IPS-20b (cell line): ENCODE measurements at regions not wholly inside any gene's neighbourhood (a gene's known extent, or its start where the extent isn't known, plus 50 kb on each side); places are given as distances from the start of the nearest gene placed in this dataset.
"Not testable (repeated sequence)": the region's sequence is repeated elsewhere in the genome, so short reads cannot be mapped to it uniquely, and the experiment has no call there.

ENCODE experiments used
- H3K27ac ChIP-seq: one replicate; pipeline ENCODE4 v1.5.1; 2013; ENCODE audit warnings: low read length
- H3K27me3 ChIP-seq: 2 replicates; pipeline ENCODE4 v1.6.1; 2013; ENCODE audit warnings: mild to moderate bottlenecking, low read length, inconsistent platforms; ENCODE audit not compliant: insufficient read depth
- H3K36me3 ChIP-seq: 2 replicates; pipeline ENCODE4 v1.6.1; 2013; ENCODE audit warnings: low read depth, mild to moderate bottlenecking, inconsistent platforms, low read length, moderate library complexity; ENCODE audit not compliant: insufficient read depth
- H3K4me1 ChIP-seq: 2 replicates; pipeline ENCODE4 v1.6.1; 2013; ENCODE audit warnings: mild to moderate bottlenecking, control low read depth, inconsistent platforms, low read length, moderate library complexity; ENCODE audit not compliant: insufficient read depth
- H3K4me3 ChIP-seq: 2 replicates; pipeline ENCODE4 v1.5.1; 2013; ENCODE audit warnings: mild to moderate bottlenecking, low read length, inconsistent platforms
- H3K9ac ChIP-seq: 2 replicates; pipeline ENCODE4 v1.6.1; 2013; ENCODE audit warnings: low read depth, mild to moderate bottlenecking, inconsistent platforms, low read length, moderate library complexity
- H3K9me3 ChIP-seq: 2 replicates; pipeline ENCODE4 v1.6.1; 2013; ENCODE audit warnings: mild to moderate bottlenecking, low read depth, low read length, inconsistent platforms; ENCODE audit not compliant: insufficient read depth

GRCh38 chr13:97542102-97542685, 108.2 kb downstream of the RAP2A start:
- H3K27me3 ChIP-seq = no peaks in the 10 kb centered on the region
- H3K9me3 ChIP-seq = no peaks in the 10 kb centered on the region
- H3K4me3 ChIP-seq = no peak overlapping the region
- no peak overlapping the region for H3K9ac ChIP-seq
- H3K4me1 ChIP-seq = peaks cover 5% of the 10 kb centered on the region; the same call in 1 of the 2 replicates
- no peaks in the 10 kb centered on the region for H3K36me3 ChIP-seq
- H3K27ac ChIP-seq = no peak overlapping the region

- Histone ChIP-seq H3K9me3 (no peaks in the 10 kb centered on the region), H3K4me3 (no peak overlapping the region), H3K4me1 (peaks cover 5% of the 10 kb centered on the region; the same call in 1 of the 2 replicates), H3K9ac (no peak overlapping the region), H3K36me3 (no peaks in the 10 kb centered on the region), H3K27ac (no peak overlapping the region), H3K27me3 (no peaks in the 10 kb centered on the region)
Observed at GRCh38 chr13:97544031-97544765, 110.2 kb downstream of the RAP2A start.

- not testable (repeated sequence) for H3K27me3 ChIP-seq, H3K4me1 ChIP-seq, H3K4me3 ChIP-seq, H3K27ac ChIP-seq, H3K36me3 ChIP-seq, H3K9me3 ChIP-seq, H3K9ac ChIP-seq
Observed at GRCh38 chr13:97544971-97545499, 111.1 kb downstream of the RAP2A start.

GRCh38 chr13:97548138-97548537, 114.2 kb downstream of the RAP2A start:
- Histone ChIP-seq H3K9ac (no peak overlapping the region), H3K9me3 (no peaks in the 10 kb centered on the region), H3K27ac (no peak overlapping the region), H3K27me3 (no peaks in the 10 kb centered on the region), H3K4me1 (peaks cover 5% of the 10 kb centered on the region; the same call in 1 of the 2 replicates), H3K36me3 (no peaks in the 10 kb centered on the region), H3K4me3 (no peak overlapping the region)

- H3K27me3 ChIP-seq = no peaks in the 10 kb centered on the region
- no peak overlapping the region for H3K27ac ChIP-seq
Observed at GRCh38 chr13:97548711-97549110, 114.7 kb downstream of the RAP2A start.

GRCh38 chr13:97549201-97549600, 115.2 kb downstream of the RAP2A start:
- Histone ChIP-seq H3K36me3 (no peaks in the 10 kb centered on the region), H3K4me3 (no peak overlapping the region), H3K4me1 (peaks cover 1% of the 10 kb centered on the region; the same call in 1 of the 2 replicates), H3K9ac (no peak overlapping the region), H3K9me3 (no peaks in the 10 kb centered on the region), H3K27ac (no peak overlapping the region), H3K27me3 (no peaks in the 10 kb centered on the region)

More at GRCh38 chr13:97548711-97549110, 114.7 kb downstream of the RAP2A start:
- no peaks in the 10 kb centered on the region for H3K9me3 ChIP-seq
- H3K4me3 ChIP-seq = no peak overlapping the region
- no peak overlapping the region for H3K9ac ChIP-seq
- no peaks in the 10 kb centered on the region for H3K36me3 ChIP-seq
- H3K4me1 ChIP-seq = peaks cover 5% of the 10 kb centered on the region; the same call in 1 of the 2 replicates

GRCh38 chr13:97554496-97554895, 120.5 kb downstream of the RAP2A start:
- Histone ChIP-seq H3K36me3 (no peaks in the 10 kb centered on the region), H3K27ac (no peak overlapping the region), H3K9ac (no peak overlapping the region), H3K9me3 (no peaks in the 10 kb centered on the region), H3K4me3 (no peak overlapping the region), H3K4me1 (no peaks in the 10 kb centered on the region), H3K27me3 (no peaks in the 10 kb centered on the region)

GRCh38 chr13:97555034-97555433, 121.1 kb downstream of the RAP2A start:
- no peak overlapping the region for H3K27ac ChIP-seq
- no peaks in the 10 kb centered on the region for H3K36me3 ChIP-seq
- H3K4me3 ChIP-seq = no peak overlapping the region
- no peaks in the 10 kb centered on the region for H3K27me3 ChIP-seq
- no peaks in the 10 kb centered on the region for H3K4me1 ChIP-seq
- no peak overlapping the region for H3K9ac ChIP-seq
- H3K9me3 ChIP-seq = no peaks in the 10 kb centered on the region

- no peaks in the 10 kb centered on the region for H3K4me1 ChIP-seq
- H3K9me3 ChIP-seq = no peaks in the 10 kb centered on the region
- H3K27me3 ChIP-seq = no peaks in the 10 kb centered on the region
- H3K27ac ChIP-seq = no peak overlapping the region
- no peak overlapping the region for H3K4me3 ChIP-seq
- H3K36me3 ChIP-seq = no peaks in the 10 kb centered on the region
- H3K9ac ChIP-seq = no peak overlapping the region
Observed at GRCh38 chr13:97559030-97559429, 125.1 kb downstream of the RAP2A start.

GRCh38 chr13:97559981-97560380, 126.0 kb downstream of the RAP2A start:
- Histone ChIP-seq H3K9me3 (no peaks in the 10 kb centered on the region), H3K36me3 (no peaks in the 10 kb centered on the region), H3K27me3 (no peaks in the 10 kb centered on the region), H3K27ac (no peak overlapping the region), H3K4me3 (no peak overlapping the region), H3K4me1 (no peaks in the 10 kb centered on the region), H3K9ac (no peak overlapping the region)

- Histone ChIP-seq H3K27me3 (no peaks in the 10 kb centered on the region), H3K9ac (no peak overlapping the region), H3K4me3 (no peak overlapping the region), H3K36me3 (no peaks in the 10 kb centered on the region), H3K27ac (no peak overlapping the region), H3K9me3 (no peaks in the 10 kb centered on the region), H3K4me1 (no peaks in the 10 kb centered on the region)
Observed at GRCh38 chr13:97561182-97561581, 127.2 kb downstream of the RAP2A start.

- H3K27me3 ChIP-seq = no peaks in the 10 kb centered on the region
- no peak overlapping the region for H3K4me3 ChIP-seq
- H3K27ac ChIP-seq = no peak overlapping the region
- H3K4me1 ChIP-seq = no peaks in the 10 kb centered on the region
- no peak overlapping the region for H3K9ac ChIP-seq
- no peaks in the 10 kb centered on the region for H3K36me3 ChIP-seq
- no peaks in the 10 kb centered on the region for H3K9me3 ChIP-seq
Observed at GRCh38 chr13:97562962-97563361, 129.0 kb downstream of the RAP2A start.
